ENCODE measurements at regions not wholly inside any gene's neighbourhood (a gene's known extent, or its start where the extent isn't known, plus 50 kb on each side); places are given as distances from the start of the nearest gene placed in this dataset.

GRCh38 chr14:66420251-66421006 lies 65.7 kb upstream of the CCDC196 start:
- DNase-seq (ENCODE audit: extremely low spot score, insufficient read length, low read depth) (no peak), FAIRE-seq (no peak)

DNA sequence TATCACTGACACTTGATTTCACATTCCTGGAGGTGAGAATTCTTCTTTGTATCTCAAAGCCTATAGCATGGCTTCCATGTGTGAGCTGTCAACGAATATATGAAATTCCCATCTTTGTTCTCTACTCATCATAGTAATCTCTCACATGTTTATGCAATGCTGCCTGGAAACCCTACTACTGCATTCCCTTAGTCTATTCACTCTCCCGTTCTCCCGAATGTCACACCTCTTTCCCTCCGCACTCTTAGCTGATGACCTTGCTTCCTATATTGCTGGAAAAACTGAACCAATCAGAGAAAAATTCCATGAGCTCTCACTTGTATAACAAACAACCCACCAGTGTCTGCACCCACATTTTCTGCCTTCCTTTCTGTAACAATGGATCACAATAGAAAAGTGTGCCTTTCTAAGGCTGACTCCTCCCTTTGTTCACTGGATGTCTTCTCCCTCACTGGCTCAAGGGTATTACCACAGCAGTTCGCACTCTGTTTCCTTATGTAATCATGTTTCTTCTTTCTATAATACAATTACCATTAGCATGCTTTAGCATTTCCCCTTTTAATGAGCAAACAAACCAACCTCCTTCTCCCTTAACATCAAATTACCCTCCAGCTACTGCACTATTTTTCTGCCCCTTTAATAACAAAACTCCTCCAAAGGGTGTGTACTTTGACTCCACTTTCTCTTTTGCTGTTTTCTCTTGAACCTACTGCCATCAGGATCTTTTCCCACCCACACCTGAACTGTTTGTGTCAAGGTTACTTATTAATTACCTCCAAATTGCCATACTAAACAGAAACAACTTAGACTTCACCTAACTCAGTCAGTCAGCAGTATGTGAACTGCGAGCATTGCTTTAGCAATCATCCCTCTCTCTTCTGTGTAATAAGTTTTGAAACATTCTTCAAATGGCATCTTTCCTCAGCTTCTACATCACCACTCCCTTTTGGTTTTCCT lies 63.9 kb upstream of the CCDC196 start:
- FAIRE-seq (no peak), DNase-seq (ENCODE audit: extremely low spot score, insufficient read length, low read depth) (no peak)

DNA sequence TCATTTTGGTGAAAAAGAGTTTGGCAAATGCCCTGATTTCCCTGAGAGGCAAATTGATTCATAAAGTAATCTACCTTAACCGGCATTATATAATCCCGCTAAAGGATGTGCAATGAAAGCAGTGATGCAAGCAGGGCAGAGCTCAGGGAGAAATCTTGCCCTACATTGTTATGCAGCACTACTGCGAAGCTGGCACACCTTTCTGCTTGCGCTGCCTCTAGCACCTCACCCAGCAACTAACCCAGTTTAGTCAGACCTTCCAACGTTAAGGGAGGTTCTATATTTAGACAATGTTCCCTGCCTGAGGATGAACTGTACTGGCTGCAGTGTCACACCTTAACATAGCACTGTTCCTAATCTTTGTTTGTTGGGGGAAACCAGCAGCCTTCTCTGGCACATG lies 60.8 kb upstream of the CCDC196 start:
- no peak for FAIRE-seq

GRCh38 chr14:66426451-66426850 lies 59.7 kb upstream of the CCDC196 start:
- no peak for DNase-seq (ENCODE audit: extremely low spot score, insufficient read length, low read depth)
- FAIRE-seq = no peak

More for the DNA sequence above, 60.8 kb upstream of the CCDC196 start:
- no peak for DNase-seq (ENCODE audit: extremely low spot score, insufficient read length, low read depth)

- DNase-seq (ENCODE audit: extremely low spot score, insufficient read length, low read depth) (no peak), FAIRE-seq (no peak)
Measured at GRCh38 chr14:66432334-66432733, 53.8 kb upstream of the CCDC196 start.

- no peak for FAIRE-seq
- no peak for DNase-seq (ENCODE audit: extremely low spot score, insufficient read length, low read depth)
Measured at GRCh38 chr14:66434464-66434863, 51.7 kb upstream of the CCDC196 start.

DNA sequence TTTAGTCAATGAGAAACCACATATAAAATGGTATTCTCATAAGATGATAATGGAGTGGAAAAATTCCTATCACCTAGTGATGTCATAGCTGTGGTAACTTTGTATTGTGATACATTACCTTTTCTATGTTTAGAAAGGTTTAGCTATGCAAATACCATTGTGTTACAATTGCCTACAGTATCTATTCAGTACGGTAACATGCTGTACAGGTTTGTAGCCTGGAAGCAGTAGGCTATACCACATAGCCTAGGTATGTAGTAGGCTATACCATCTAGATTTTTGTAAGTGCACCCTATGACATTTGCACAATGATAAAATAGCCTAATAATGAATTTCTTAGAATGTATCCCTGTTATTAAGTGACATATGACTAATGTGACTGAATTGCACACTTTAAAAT lies 50.5 kb upstream of the CCDC196 start:
- FAIRE-seq (no peak), DNase-seq (ENCODE audit: extremely low spot score, insufficient read length, low read depth) (no peak)
